Mammary epithelial cell (primary cell): ENCODE measurements at regions not wholly inside any gene's neighbourhood (a gene's known extent, or its start where the extent isn't known, plus 50 kb on each side); places are given as distances from the start of the nearest gene placed in this dataset.

Experiments
- CTCF ChIP-seq, 2 donors: IDR thresholded peaks in 1 of 2; conservative IDR thresholded peaks in 1 of 2; 2 replicates each; pipeline ENCODE4 v1.5.1; 2011 to 2012; ENCODE audit warnings: inconsistent platforms in 2 of 2, low read length in 2 of 2, mild to moderate bottlenecking in 2 of 2, control low read depth in 1 of 2, low read depth in 1 of 2; ENCODE audit not compliant: insufficient read depth in 1 of 2; ENCODE audit errors: extremely low read depth in 1 of 2
- EZH2 ChIP-seq: IDR thresholded peaks from 2 replicates; pipeline ENCODE4 v1.6.1; 2012; ENCODE audit warnings: low read length, inconsistent platforms, borderline replicate concordance

GRCh38 chr2:22126978-22127377 lies 1003.2 kb downstream of the TDRD15 start:
- TF ChIP-seq CTCF (conservative IDR thresholded peaks at IDR 0.05 in 1 of 2, IDR thresholded peaks at IDR 0.05 in 1 of 2; ENCODE audit: extremely low read depth in 1 of 2, insufficient read depth in 1 of 2, low read depth in 1 of 2, low read length in 2 of 2), result no peak
- no peak for TF ChIP-seq EZH2
